Non-pigmented ciliary epithelial cell (primary cell): ENCODE measurements at regions not wholly inside any gene's neighbourhood (a gene's known extent, or its start where the extent isn't known, plus 50 kb on each side); places are given as distances from the start of the nearest gene placed in this dataset.
A peak's percentile ranks its signal among the peaks of the same experiment; 100 is the strongest.

Experiments used
- DNase-seq: peaks from one replicate; pipeline ENCODE4 v3.0.0-alpha.2; 2010; ENCODE audit warnings: low read depth

GRCh38 chr3:178263236-178263916, 272.9 kb upstream of the KCNMB2 start:
- no peak for DNase-seq

DNA sequence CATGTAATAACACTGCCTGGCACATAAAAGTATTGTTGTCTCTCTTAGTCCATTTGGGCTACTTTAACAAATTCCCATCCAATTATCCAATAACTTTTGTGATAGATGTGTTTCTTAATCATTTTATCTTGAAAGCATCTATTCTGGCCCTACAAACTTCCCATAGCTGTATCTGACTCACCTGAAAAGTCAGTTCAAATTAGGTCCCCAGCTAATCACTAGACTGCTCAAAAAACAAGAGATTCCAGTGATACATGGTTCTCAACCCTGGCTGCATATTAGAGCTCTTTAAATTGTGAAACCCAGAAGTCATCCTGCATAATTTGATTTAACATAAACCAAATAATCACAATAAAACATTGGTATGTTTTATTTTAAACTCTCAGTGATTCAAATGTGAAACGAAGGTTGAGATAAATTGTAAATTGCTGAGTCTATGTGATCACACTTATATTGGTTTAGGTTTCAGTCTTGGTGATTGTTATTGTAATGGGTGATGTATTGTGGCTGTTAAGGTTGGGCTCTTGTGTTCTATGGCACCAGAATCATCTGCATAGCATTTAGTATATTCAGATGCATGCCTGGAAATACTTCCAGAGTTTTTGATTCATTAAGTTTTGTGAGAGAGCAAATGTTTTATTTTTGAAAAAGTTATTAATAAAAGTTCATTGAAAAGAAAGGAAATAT, 268.9 kb upstream of the KCNMB2 start:
- DNase-seq, result no peak

DNA sequence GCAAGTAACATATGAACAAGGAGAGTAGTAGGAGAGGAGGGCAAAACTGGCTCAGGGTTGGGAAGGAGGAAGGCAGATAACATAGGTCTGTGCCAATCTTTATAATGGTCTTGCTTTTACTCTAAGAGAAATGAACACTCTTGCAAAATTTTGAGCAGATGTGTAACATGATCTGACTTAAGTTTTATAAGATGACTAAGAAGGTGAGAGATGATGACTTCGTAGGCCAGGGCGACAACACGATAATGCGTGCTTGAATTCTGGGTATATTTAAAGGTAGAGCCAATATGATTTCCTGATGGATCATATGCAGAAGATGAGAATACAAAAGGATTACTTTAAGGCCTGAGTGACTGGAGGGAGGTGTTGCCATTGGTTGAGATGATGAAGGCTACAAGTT, 265.4 kb upstream of the KCNMB2 start:
- DNase-seq, result no peak

GRCh38 chr3:178271740-178272387, 264.4 kb upstream of the KCNMB2 start:
- DNase-seq, result no peak

GRCh38 chr3:178272841-178273240, 263.4 kb upstream of the KCNMB2 start:
- no peak for DNase-seq

- no peak for DNase-seq
Measured at GRCh38 chr3:178274711-178275110, 261.5 kb upstream of the KCNMB2 start.

DNA sequence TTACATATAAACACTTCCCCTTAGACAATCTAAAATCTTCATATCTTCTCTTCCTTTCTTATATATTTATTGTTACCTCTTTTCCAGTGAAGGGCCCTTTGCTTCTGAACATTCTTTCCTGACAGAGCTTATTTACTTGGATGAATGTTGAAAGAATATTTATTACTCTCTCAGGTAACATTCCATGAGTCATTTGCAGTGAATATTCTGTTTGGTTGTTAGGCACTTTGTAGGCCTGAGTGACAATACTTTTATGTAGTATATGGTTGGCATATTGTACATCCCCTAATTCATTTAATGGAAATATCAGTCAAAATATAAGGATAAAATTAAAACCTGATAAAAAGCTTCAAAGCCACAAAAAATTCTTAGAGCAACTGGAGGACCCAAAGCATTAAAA, 260.9 kb upstream of the KCNMB2 start:
- no peak for DNase-seq

GRCh38 chr3:178275793-178276192, 260.4 kb upstream of the KCNMB2 start:
- no peak for DNase-seq

DNA sequence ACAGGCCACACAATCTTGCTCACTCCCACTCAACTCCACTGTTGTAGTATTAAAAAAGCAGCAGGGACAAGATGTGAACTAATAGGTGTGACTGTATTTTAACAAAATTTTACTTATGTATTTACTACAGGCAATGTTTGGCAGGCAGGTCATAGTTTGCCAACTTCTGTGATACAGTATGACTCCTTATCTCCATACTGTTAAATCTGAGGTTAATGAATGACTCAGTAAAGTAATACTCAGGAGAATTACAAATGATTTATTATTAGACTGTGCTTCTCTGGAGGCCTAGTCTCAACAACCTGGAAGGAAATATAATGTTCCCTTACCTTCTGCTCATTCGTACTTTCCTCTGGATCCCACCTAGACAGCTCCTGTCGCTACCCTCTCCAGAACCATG, 258.6 kb upstream of the KCNMB2 start:
- no peak for DNase-seq

DNA sequence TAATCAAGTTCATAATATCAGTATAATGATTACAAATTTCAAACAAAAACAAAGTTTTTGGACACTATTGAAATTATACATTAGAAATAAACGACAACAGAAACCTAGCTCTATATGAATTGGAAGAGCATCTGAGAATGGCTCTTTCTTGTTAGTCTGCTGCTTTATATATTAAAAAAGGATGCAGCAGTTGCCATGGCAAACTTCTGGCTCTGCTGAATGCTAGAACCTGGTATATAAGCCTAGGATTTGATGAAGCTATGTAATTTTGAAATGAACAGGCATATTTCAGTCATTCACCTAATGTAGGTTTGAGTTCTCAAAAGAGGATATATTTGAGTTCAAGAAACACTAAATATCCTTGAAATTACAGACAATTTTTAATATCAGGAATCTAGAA, 252.7 kb upstream of the KCNMB2 start:
- DNase-seq, result no peak

DNA sequence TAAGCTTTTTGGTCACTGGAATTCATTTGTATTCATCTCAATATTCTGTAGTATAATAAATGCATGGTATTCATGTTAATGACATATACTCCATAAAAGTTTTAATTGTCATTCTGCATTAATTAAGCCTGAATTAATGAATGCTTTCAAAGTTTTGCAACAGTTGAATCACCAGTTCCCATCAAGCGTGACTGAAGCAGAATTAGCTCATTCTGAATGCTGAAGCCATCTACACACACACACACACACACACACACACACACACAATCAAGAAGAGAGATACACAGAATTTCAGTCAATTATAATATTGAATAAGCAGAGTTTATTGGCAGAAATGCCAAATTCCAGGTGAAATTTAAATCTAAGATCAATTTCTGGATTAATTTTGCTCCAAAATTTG, 252.1 kb upstream of the KCNMB2 start:
- DNase-seq, result no peak

GRCh38 chr3:178288074-178288473, 248.2 kb upstream of the KCNMB2 start:
- no peak for DNase-seq

GRCh38 chr3:178289544-178290160, 246.6 kb upstream of the KCNMB2 start:
- no peak for DNase-seq

- no peak for DNase-seq
Measured at GRCh38 chr3:178291574-178292370, 244.5 kb upstream of the KCNMB2 start.

DNA sequence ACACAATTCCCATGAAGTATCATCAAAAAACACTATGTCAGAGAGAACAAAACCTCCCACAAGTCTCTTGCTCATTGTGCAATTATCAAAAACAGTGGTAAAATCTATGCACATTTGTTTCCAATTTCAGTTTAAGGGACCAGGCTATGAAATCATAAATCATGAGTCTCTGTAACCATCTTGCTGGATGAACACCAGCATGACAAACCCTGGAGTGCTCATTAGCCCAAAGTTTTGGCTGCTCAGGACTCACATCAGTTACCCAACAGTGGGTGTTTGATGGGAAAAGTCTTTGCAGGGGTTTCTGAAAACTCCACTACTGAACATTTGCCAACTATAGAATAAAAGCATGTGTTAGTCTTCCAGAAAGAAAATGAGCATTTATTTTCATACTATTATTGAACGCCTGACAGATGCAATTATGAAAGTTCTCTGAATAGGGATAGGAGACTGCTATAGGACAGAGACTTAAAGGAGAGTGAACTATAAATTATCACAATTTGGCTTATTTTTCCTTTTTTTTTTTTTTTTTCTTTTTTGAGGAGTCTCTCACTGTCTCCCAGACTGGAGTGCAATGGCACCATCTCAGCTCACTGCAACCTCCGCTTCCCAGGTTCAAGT, 240.8 kb upstream of the KCNMB2 start:
- DNase-seq, result no peak

- DNase-seq, result no peak
Measured at GRCh38 chr3:178297199-178297598, 239.0 kb upstream of the KCNMB2 start.

GRCh38 chr3:178297740-178298139, 238.5 kb upstream of the KCNMB2 start:
- DNase-seq, result no peak

- DNase-seq, result no peak
Measured at GRCh38 chr3:178300441-178300959, 235.7 kb upstream of the KCNMB2 start.

DNA sequence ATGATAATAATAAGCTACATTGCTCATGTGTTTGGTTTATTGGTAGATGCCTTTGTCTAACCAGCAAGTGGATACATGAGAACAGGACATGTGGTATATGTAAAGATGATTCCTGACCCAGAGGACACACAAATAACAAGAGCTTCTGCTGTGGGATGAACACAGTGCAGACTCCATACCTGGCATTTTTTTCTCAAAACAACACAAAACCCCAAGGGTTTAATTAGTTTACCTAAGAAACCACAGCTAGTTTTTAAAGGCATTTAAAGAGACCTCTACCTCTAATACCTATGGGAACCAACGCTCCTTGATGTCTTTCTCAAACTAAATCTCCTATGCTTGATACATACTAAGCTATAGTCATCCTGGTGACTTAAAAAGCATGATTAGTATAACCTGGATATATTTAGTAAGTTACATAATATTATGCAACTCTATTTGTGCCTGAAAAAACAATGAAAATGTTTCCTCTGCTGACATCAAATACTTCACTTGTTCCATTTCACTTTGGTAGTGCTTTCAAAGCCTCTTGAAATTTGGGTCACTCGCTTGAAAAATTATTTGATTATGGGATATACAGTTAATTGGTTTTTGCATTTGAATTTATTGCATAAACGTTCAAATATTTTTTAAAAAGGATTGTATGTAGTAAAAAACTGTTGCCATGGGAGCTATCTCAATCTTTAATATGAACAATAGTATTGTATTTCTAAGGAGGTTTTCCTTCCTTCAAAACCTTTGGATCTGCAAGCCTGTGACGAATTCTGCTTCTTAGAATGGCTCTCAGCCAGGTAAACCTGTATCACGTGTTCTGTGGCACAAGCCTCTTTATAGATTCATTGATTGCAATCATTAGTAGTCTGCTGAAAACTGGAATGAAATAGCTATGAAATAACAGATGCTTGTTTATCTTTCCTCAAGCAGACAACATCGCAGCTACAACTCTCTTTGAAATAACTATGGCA, 233.0 kb upstream of the KCNMB2 start:
- no peak for DNase-seq

- peak; percentile 75 for DNase-seq
Measured at GRCh38 chr3:178304758-178305467, 231.3 kb upstream of the KCNMB2 start.
